K562 (cell line): ENCODE measurements at regions not wholly inside any gene's neighbourhood (a gene's known extent, or its start where the extent isn't known, plus 50 kb on each side); places are given as distances from the start of the nearest gene placed in this dataset.

Experiments used
- ATAC-seq: fragments of 200-7000 bp; cut with Tn5 transposase; 3 replicates; pipeline ENCODE4 v1.9.1; 2020; ENCODE audit warnings: moderate library complexity
- BruUV-seq: library from RNA; stranded (reverse); fragments of 400-500 nt; replicated peaks from 2 replicates; lab custom pipeline; 2021; lab: Mats Ljungman, UMichigan
- CTCF ChIA-PET: fragments of 300-600 bp; formaldehyde crosslinking; extraction: SDS; loops from one replicate; lab custom pipeline; 2021; ENCODE audit warnings: low intra/inter-chr PET ratio; lab: Yijun Ruan, JAX
- POLR2A ChIA-PET: fragments of 300-600, 350-650 bp; sonication (Branson Sonifier 250); formaldehyde crosslinking; extraction: SDS; loops from one replicate; lab custom pipeline; 2021; ENCODE audit warnings: antibody characterized with exemption, inconsistent platforms; lab: Yijun Ruan, JAX
- DNase-seq, 4 experiments: peaks; one replicate each; pipeline versions ENCODE4 v3.0.0 to v3.0.0-alpha.2; 2011 to 2018; ENCODE audit warnings: low spot score in 3 of 4, mixed read lengths in 3 of 4; ENCODE audit errors: extremely low read depth in 1 of 4
- FAIRE-seq: peaks from 2 replicates; lab custom pipeline; 2011; peaks lifted over from hg19 to GRCh38; lab: Jason Lieb, UNC
- H2AFZ ChIP-seq: 2 replicates; pipeline ENCODE4 v1.6.0; 2011; ENCODE audit warnings: low read depth, low read length, control low read depth, inconsistent platforms
- H3K27ac ChIP-seq: fragments of 200-600 bp; 3 replicates; pipeline ENCODE4 v1.8.0; 2011; ENCODE audit warnings: low read depth, mild to moderate bottlenecking, control low read depth, inconsistent platforms, low read length, moderate library complexity, mixed read lengths; ENCODE audit errors: extremely low read depth
- H3K27me3 ChIP-seq, 2 experiments: fragments of 300-600 bp in 1 of 2; 2 replicates in 1 of 2; 3 replicates in 1 of 2; pipeline versions ENCODE4 v1.6.0 to v1.8.0; 2011; ENCODE audit warnings: inconsistent platforms in 2 of 2, low read length in 2 of 2, mild to moderate bottlenecking in 1 of 2, mixed read lengths in 1 of 2, moderate library complexity in 1 of 2; ENCODE audit not compliant: control insufficient read depth in 2 of 2, insufficient read depth in 2 of 2
- H3K36me3 ChIP-seq: fragments of 300-600 bp; 3 replicates; pipeline ENCODE4 v1.8.0; 2011; ENCODE audit warnings: mild to moderate bottlenecking, low read length, inconsistent platforms; ENCODE audit not compliant: control insufficient read depth, insufficient read depth
- H3K4me1 ChIP-seq, 2 experiments: fragments of 200-600 bp in 1 of 2; replicated peaks in 1 of 2; 2 replicates in 1 of 2; 3 replicates in 1 of 2; pipeline versions ENCODE4 v1.5.1 to v1.8.0; 2011; ENCODE audit warnings: inconsistent platforms in 2 of 2, low read length in 2 of 2, mild to moderate bottlenecking in 1 of 2, mixed read lengths in 1 of 2, moderate library complexity in 1 of 2; ENCODE audit not compliant: control insufficient read depth in 2 of 2, insufficient read depth in 2 of 2
- H3K4me2 ChIP-seq: 2 replicates; pipeline ENCODE4 v1.6.1; 2011; ENCODE audit warnings: low read length, control low read depth, inconsistent platforms, mixed read lengths; ENCODE audit not compliant: insufficient read depth
- H3K4me3 ChIP-seq: fragments of 200-600 bp; sonication (generic), shearing (Covaris generic); 2 replicates; pipeline ENCODE4 v1.5.1; 2016; ENCODE audit warnings: control low read depth, inconsistent platforms
- H3K79me2 ChIP-seq: fragments of 200-600 bp; 3 replicates; pipeline ENCODE4 v1.8.0; 2011; ENCODE audit warnings: low read length, inconsistent platforms; ENCODE audit not compliant: control insufficient read depth, insufficient read depth
- H3K9ac ChIP-seq, 2 experiments: 2 replicates each; pipeline versions ENCODE4 v1.6.0 to v1.6.1; 2011; ENCODE audit warnings: low read depth in 2 of 2, low read length in 2 of 2, control low read depth in 1 of 2, inconsistent platforms in 1 of 2, mild to moderate bottlenecking in 1 of 2, mixed read lengths in 1 of 2; ENCODE audit not compliant: insufficient read depth in 1 of 2
- H3K9me1 ChIP-seq: one replicate; pipeline ENCODE4 v1.6.0; 2011; ENCODE audit warnings: inconsistent platforms, mild to moderate bottlenecking, low read length, moderate library complexity; ENCODE audit not compliant: control insufficient read depth, insufficient read depth
- H3K9me3 ChIP-seq: replicated peaks from 2 replicates; pipeline ENCODE4 v1.5.1; 2011; ENCODE audit warnings: low read depth, low read length, inconsistent platforms; ENCODE audit not compliant: control insufficient read depth, insufficient read depth
- H4K20me1 ChIP-seq: replicated peaks from 2 replicates; pipeline ENCODE4 v1.6.1; 2011; ENCODE audit warnings: low read length, inconsistent platforms, mixed read lengths; ENCODE audit not compliant: control insufficient read depth, insufficient read depth
- ATF7 ChIP-seq: fragments of 450-650 bp; IDR thresholded peaks from 2 replicates; pipeline ENCODE4 v1.7.1; 2014; ENCODE audit warnings: mild to moderate bottlenecking, moderate library complexity
- CHD4 ChIP-seq: fragments of 200-600 bp; sonication (generic); IDR thresholded peaks from 3 replicates; pipeline ENCODE4 v1.6.1; 2012; ENCODE audit warnings: low read depth, mild to moderate bottlenecking, mixed read lengths, low read length, inconsistent platforms; ENCODE audit not compliant: insufficient read depth, insufficient replicate concordance, poor library complexity, severe bottlenecking
- RBM25 ChIP-seq: fragments of 200-400 bp; formaldehyde crosslinking; IDR thresholded peaks from 2 replicates; pipeline ENCODE4 v1.6.1; 2018; ENCODE audit warnings: low read length, low read depth, moderate library complexity; ENCODE audit not compliant: severe bottlenecking
- ZBTB7A ChIP-seq: IDR thresholded peaks from 2 replicates; pipeline ENCODE4 v1.6.1; 2011; ENCODE audit warnings: low read depth, mild to moderate bottlenecking, low read length, moderate library complexity, borderline replicate concordance; ENCODE audit not compliant: control insufficient read depth
- ZFP36 ChIP-seq: fragments of 150-350 bp; IDR thresholded peaks from 2 replicates; pipeline ENCODE4 v1.6.1; 2018; ENCODE audit warnings: low read length, low read depth; ENCODE audit not compliant: partially characterized antibody
- WGBS: fragments of 100-300 bp; shearing (Covaris generic); methylation state at CpG from one replicate; pipeline ENCODE4 v1.1.6; 2016; ENCODE audit warnings: low coverage, mixed read lengths; ENCODE audit not compliant: insufficient coverage; ENCODE audit errors: missing lambda C conversion rate; 5-methylcytosine and 5-hydroxymethylcytosine counted together
- in situ Hi-C: fragments of 300-500 bp; cut with MboI; formaldehyde crosslinking; loops from 4 replicates; pipeline ENCODE4 v1.15.0; 2018; ENCODE audit warnings: inconsistent platforms, mixed read lengths
- intact Hi-C: fragments of 100-400 bp; cut with micrococcal nuclease; formaldehyde crosslinking; loops from 2 replicates; pipeline ENCODE4 v1.14.2; 2022

- Histone ChIP-seq H2AFZ (no peak overlapping the region), H3K79me2 (no peaks in the 10 kb centered on the region), H3K27ac (no peak overlapping the region), H3K4me2 (no peak overlapping the region), H3K36me3 (no peaks in the 10 kb centered on the region), H3K27me3 (peaks cover 4 to 6% of the 10 kb centered on the region in 2 experiments; a peak in 2 of 5 replicates), H3K9ac (no peak overlapping the region), H3K4me3 (no peak overlapping the region), H3K4me1 (no peaks in the 10 kb centered on the region), H3K9me1 (no peaks in the 10 kb centered on the region), H4K20me1 (no peaks in the 10 kb centered on the region), H3K9me3 (no peaks in the 10 kb centered on the region)
- DNase-seq, result no peak
- in situ Hi-C loops, result no loop called here
- WGBS, result 0% methylated on average over 3 of the region's 3 CpGs
- CTCF ChIA-PET, result no interaction called here
- POLR2A ChIA-PET, result no interaction called here
- no TSS peak for BruUV-seq
- intact Hi-C loops, result no loop called here
- no peak for FAIRE-seq
- ATAC-seq, result no peak
- TF ChIP-seq ZBTB7A (no peak), ATF7 (no peak)
Observed at GRCh38 chr16:73369851-73370250, 321.9 kb upstream of the ZFHX3 start.

- H3K4me2 ChIP-seq, result no peak overlapping the region
- TF ChIP-seq CHD4 (no peak), RBM25 (peak; percentile 82), ZFP36 (peak; percentile 51)
- H3K27me3 ChIP-seq, result peaks cover 4 to 6% of the 10 kb centered on the region in 2 experiments; a peak in 2 of 5 replicates
- no peak overlapping the region for H3K4me3 ChIP-seq
- no peak for DNase-seq
- no peak overlapping the region for H3K9ac ChIP-seq
- ChIA-PET POLR2A (interaction anchor here (0.7 kb wide), 1 partner anchor 140 kb away, joined by 3 read pairs; no protein-coding TSS in a partner anchor), CTCF (no interaction called here)
- H3K9me1 ChIP-seq, result no peaks in the 10 kb centered on the region
- intact Hi-C loops, result no loop called here
- H3K79me2 ChIP-seq, result no peaks in the 10 kb centered on the region
- 0% methylated on average over 4 of the region's 4 CpGs for WGBS
- H3K4me1 ChIP-seq, result no peaks in the 10 kb centered on the region
- in situ Hi-C loops, result no loop called here
- H3K36me3 ChIP-seq, result no peaks in the 10 kb centered on the region
- ATAC-seq, result no peak
- no peaks in the 10 kb centered on the region for H4K20me1 ChIP-seq
- no peaks in the 10 kb centered on the region for H3K9me3 ChIP-seq
- no peak overlapping the region for H3K27ac ChIP-seq
- BruUV-seq, result no TSS peak
- FAIRE-seq, result no peak
- no peak overlapping the region for H2AFZ ChIP-seq
Observed at GRCh38 chr16:73368715-73369114, 320.8 kb upstream of the ZFHX3 start.
